OCI-LY1 (cell line): ENCODE measurements at regions not wholly inside any gene's neighbourhood (a gene's known extent, or its start where the extent isn't known, plus 50 kb on each side); places are given as distances from the start of the nearest gene placed in this dataset.

ENCODE experiments used
- EZH2 ChIP-seq: fragments of 200-600 bp; sonication (generic), shearing (Covaris generic); IDR thresholded peaks from 2 replicates; pipeline ENCODE4 v1.8.0; 2017; ENCODE audit warnings: borderline replicate concordance, mixed run types, mild to moderate bottlenecking, antibody characterized with exemption, low read length, moderate library complexity, mixed read lengths
- TF ChIP-seq, protein P1 (sequence below): fragments of 200-600 bp; sonication (generic), shearing (Covaris generic); IDR thresholded peaks from 2 replicates; pipeline ENCODE4 v1.5.1; 2017; ENCODE audit warnings: mild to moderate bottlenecking, antibody characterized with exemption, low read length, moderate library complexity, mixed read lengths

DNA sequence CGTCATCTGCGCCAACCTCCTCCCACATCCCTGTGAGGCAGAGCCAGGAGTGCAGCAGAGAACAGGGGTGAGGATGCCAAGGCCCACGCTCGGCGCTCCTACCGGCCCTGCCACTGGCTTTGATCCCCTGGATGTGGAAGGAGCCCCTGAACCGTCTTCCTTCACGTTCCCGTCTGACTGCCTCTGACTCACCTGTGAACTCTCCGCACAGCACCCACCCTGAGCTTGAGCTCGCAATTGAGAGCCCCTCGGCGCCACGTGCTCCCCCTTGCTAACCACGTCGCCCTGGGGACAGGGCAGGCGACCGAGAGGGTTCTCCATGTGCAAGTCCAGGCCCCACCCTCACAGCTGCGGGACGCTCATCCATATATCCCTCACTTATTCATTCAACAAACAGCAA lies 645.3 kb downstream of the BRD1 start:
- TF ChIP-seq, protein P1, sequence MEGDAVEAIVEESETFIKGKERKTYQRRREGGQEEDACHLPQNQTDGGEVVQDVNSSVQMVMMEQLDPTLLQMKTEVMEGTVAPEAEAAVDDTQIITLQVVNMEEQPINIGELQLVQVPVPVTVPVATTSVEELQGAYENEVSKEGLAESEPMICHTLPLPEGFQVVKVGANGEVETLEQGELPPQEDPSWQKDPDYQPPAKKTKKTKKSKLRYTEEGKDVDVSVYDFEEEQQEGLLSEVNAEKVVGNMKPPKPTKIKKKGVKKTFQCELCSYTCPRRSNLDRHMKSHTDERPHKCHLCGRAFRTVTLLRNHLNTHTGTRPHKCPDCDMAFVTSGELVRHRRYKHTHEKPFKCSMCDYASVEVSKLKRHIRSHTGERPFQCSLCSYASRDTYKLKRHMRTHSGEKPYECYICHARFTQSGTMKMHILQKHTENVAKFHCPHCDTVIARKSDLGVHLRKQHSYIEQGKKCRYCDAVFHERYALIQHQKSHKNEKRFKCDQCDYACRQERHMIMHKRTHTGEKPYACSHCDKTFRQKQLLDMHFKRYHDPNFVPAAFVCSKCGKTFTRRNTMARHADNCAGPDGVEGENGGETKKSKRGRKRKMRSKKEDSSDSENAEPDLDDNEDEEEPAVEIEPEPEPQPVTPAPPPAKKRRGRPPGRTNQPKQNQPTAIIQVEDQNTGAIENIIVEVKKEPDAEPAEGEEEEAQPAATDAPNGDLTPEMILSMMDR = no peak
- no peak for TF ChIP-seq EZH2
